GM19452 (cell line): ENCODE measurements at regions not wholly inside any gene's neighbourhood (a gene's known extent, or its start where the extent isn't known, plus 50 kb on each side); places are given as distances from the start of the nearest gene placed in this dataset.
"Not testable (repeated sequence)": the region's sequence is repeated elsewhere in the genome, so short reads cannot be mapped to it uniquely, and the experiment has no call there.

ENCODE experiments used
- ATAC-seq: cut with Tn5 transposase; IDR thresholded peaks from one replicate; pipeline ENCODE4 v1.9.1; 2021; ENCODE audit not compliant: unreplicated experiment

- no peak for ATAC-seq
Measured at GRCh38 chr7:119967221-119967620, 305.8 kb upstream of the KCND2 start.

- ATAC-seq = not testable (repeated sequence)
Measured at GRCh38 chr7:119968411-119968810, 304.6 kb upstream of the KCND2 start.

GRCh38 chr7:119969054-119969453 is 303.9 kb upstream of the KCND2 start:
- ATAC-seq = no peak

GRCh38 chr7:119969763-119970162 is 303.2 kb upstream of the KCND2 start:
- ATAC-seq = no peak

- no peak for ATAC-seq
Measured at GRCh38 chr7:119974972-119975371, 298.0 kb upstream of the KCND2 start.

GRCh38 chr7:119982884-119983283 is 290.1 kb upstream of the KCND2 start:
- ATAC-seq = no peak

GRCh38 chr7:119983468-119983867 is 289.5 kb upstream of the KCND2 start:
- no peak for ATAC-seq

- ATAC-seq = no peak
Measured at GRCh38 chr7:119984247-119984646, 288.7 kb upstream of the KCND2 start.

GRCh38 chr7:119988401-119988800 is 284.6 kb upstream of the KCND2 start:
- no peak for ATAC-seq

- ATAC-seq = no peak
Measured at GRCh38 chr7:119994928-119995327, 278.0 kb upstream of the KCND2 start.

- no peak for ATAC-seq
Measured at GRCh38 chr7:119996634-119997033, 276.3 kb upstream of the KCND2 start.

- no peak for ATAC-seq
Measured at GRCh38 chr7:119999738-120000475, 273.1 kb upstream of the KCND2 start.

GRCh38 chr7:120005720-120006119 is 267.3 kb upstream of the KCND2 start:
- no peak for ATAC-seq

- not testable (repeated sequence) for ATAC-seq
Measured at GRCh38 chr7:120014301-120014700, 258.7 kb upstream of the KCND2 start.

GRCh38 chr7:120014925-120015465 is 258.0 kb upstream of the KCND2 start:
- no peak for ATAC-seq

GRCh38 chr7:120021085-120021484 is 251.9 kb upstream of the KCND2 start:
- no peak for ATAC-seq

- no peak for ATAC-seq
Measured at GRCh38 chr7:120023494-120024167, 249.3 kb upstream of the KCND2 start.

GRCh38 chr7:120028636-120029035 is 244.3 kb upstream of the KCND2 start:
- ATAC-seq = no peak

- no peak for ATAC-seq
Measured at GRCh38 chr7:120030876-120031275, 242.1 kb upstream of the KCND2 start.

- no peak for ATAC-seq
Measured at GRCh38 chr7:120033114-120033513, 239.9 kb upstream of the KCND2 start.

- ATAC-seq = no peak
Measured at GRCh38 chr7:120039138-120039537, 233.8 kb upstream of the KCND2 start.

GRCh38 chr7:120041798-120042197 is 231.2 kb upstream of the KCND2 start:
- ATAC-seq = no peak
